Suppressor macrophage (primary cell): ENCODE measurements at regions not wholly inside any gene's neighbourhood (a gene's known extent, or its start where the extent isn't known, plus 50 kb on each side); places are given as distances from the start of the nearest gene placed in this dataset.

ENCODE experiments used
- DNase-seq, 4 experiments: peaks; one replicate each; pipeline ENCODE4 v3.0.0-alpha.2; 2020 to 2022

GRCh38 chr5:155418960-155419579, 405.5 kb downstream of the KIF4B start:
- DNase-seq = no peak

- peak in 1 of 4 experiments; percentile 1 for DNase-seq
Observed at GRCh38 chr5:155430192-155430591, 416.6 kb downstream of the KIF4B start.

- DNase-seq = peak in 1 of 4 experiments; percentile 13
Observed at GRCh38 chr5:155434267-155434666, 420.7 kb downstream of the KIF4B start.

- peak; percentile 13 to 55 (median 30) for DNase-seq
Observed at GRCh38 chr5:155434681-155435080, 421.1 kb downstream of the KIF4B start.

GRCh38 chr5:155441849-155442248, 428.3 kb downstream of the KIF4B start:
- DNase-seq = no peak

GRCh38 chr5:155451106-155451505, 437.6 kb downstream of the KIF4B start:
- no peak for DNase-seq

GRCh38 chr5:155455791-155456514, 442.4 kb downstream of the KIF4B start:
- DNase-seq = no peak

- no peak for DNase-seq
Observed at GRCh38 chr5:155459889-155460500, 446.4 kb downstream of the KIF4B start.

- no peak for DNase-seq
Observed at GRCh38 chr5:155460501-155460931, 447.0 kb downstream of the KIF4B start.

- DNase-seq = no peak
Observed at GRCh38 chr5:155461304-155461703, 447.7 kb downstream of the KIF4B start.

GRCh38 chr5:155466851-155467250, 453.3 kb downstream of the KIF4B start:
- DNase-seq = no peak

GRCh38 chr5:155471027-155471426, 457.5 kb downstream of the KIF4B start:
- DNase-seq = no peak

GRCh38 chr5:155472780-155473179, 459.2 kb downstream of the KIF4B start:
- no peak for DNase-seq

- no peak for DNase-seq
Observed at GRCh38 chr5:155475318-155475717, 461.8 kb downstream of the KIF4B start.

- no peak for DNase-seq
Observed at GRCh38 chr5:155480731-155481131, 467.2 kb downstream of the KIF4B start.

GRCh38 chr5:155481182-155481581, 467.6 kb downstream of the KIF4B start:
- no peak for DNase-seq

GRCh38 chr5:155482428-155482827, 468.9 kb downstream of the KIF4B start:
- no peak for DNase-seq

GRCh38 chr5:155485386-155485785, 471.8 kb downstream of the KIF4B start:
- no peak for DNase-seq

GRCh38 chr5:155489949-155490348, 476.4 kb downstream of the KIF4B start:
- no peak for DNase-seq

GRCh38 chr5:155492191-155492590, 478.6 kb downstream of the KIF4B start:
- no peak for DNase-seq

GRCh38 chr5:155504606-155505005, 491.1 kb downstream of the KIF4B start:
- DNase-seq = no peak

- no peak for DNase-seq
Observed at GRCh38 chr5:155507363-155507762, 493.8 kb downstream of the KIF4B start.

- DNase-seq = no peak
Observed at GRCh38 chr5:155508673-155509072, 495.1 kb downstream of the KIF4B start.

GRCh38 chr5:155512329-155512728, 498.8 kb downstream of the KIF4B start:
- DNase-seq = no peak
